ENCODE measurements at regions not wholly inside any gene's neighbourhood (a gene's known extent, or its start where the extent isn't known, plus 50 kb on each side); places are given as distances from the start of the nearest gene placed in this dataset.

- no peak for TF ChIP-seq CTCF (IDR thresholded peaks at IDR 0.05)
- H3K4me3 ChIP-seq = no peak overlapping the region
- H3K4me1 ChIP-seq = peaks cover 11% of the 10 kb centered on the region
- no peaks in the 10 kb centered on the region for H3K27me3 ChIP-seq (ENCODE audit: low read depth)
- DNase-seq (no peak), ATAC-seq (no peak)
- no peak overlapping the region for H3K27ac ChIP-seq
- intact Hi-C loops (cut with DNase I) = no loop called here
- H3K36me3 ChIP-seq = no peaks in the 10 kb centered on the region
- no peaks in the 10 kb centered on the region for H3K9me3 ChIP-seq
Measured at GRCh38 chr3:72351536-72351935, 496.7 kb downstream of the SHQ1 start.

- TF ChIP-seq CTCF (IDR thresholded peaks at IDR 0.05) = no peak
- Histone ChIP-seq H3K4me1 (peaks cover 17% of the 10 kb centered on the region), H3K4me3 (no peak overlapping the region), H3K27ac (no peak overlapping the region), H3K36me3 (no peaks in the 10 kb centered on the region), H3K27me3 (ENCODE audit: low read depth) (no peaks in the 10 kb centered on the region), H3K9me3 (no peaks in the 10 kb centered on the region)
- intact Hi-C loops (cut with DNase I) = no loop called here
- DNase-seq (no peak), ATAC-seq (no peak)
Measured at GRCh38 chr3:72350761-72351505, 497.3 kb downstream of the SHQ1 start.

GRCh38 chr3:72348357-72348756, 499.9 kb downstream of the SHQ1 start:
- TF ChIP-seq CTCF (IDR thresholded peaks at IDR 0.05) = no peak
- Histone ChIP-seq H3K27ac (no peak overlapping the region), H3K27me3 (ENCODE audit: low read depth) (no peaks in the 10 kb centered on the region), H3K36me3 (no peaks in the 10 kb centered on the region), H3K9me3 (no peaks in the 10 kb centered on the region), H3K4me3 (no peak overlapping the region), H3K4me1 (peaks cover 25% of the 10 kb centered on the region)
- ATAC-seq (no peak), DNase-seq (no peak)
- intact Hi-C loops (cut with DNase I) = no loop called here

- H3K9me3 ChIP-seq = no peaks in the 10 kb centered on the region
- H3K4me1 ChIP-seq = peaks cover 25% of the 10 kb centered on the region
- peak; percentile 90 to 94 for ATAC-seq
- TF ChIP-seq CTCF (IDR thresholded peaks at IDR 0.05) = no peak
- no peaks in the 10 kb centered on the region for H3K36me3 ChIP-seq
- intact Hi-C loops (cut with DNase I) = no loop called here
- peak overlapping the region; percentile 12 for H3K4me3 ChIP-seq
- no peaks in the 10 kb centered on the region for H3K27me3 ChIP-seq (ENCODE audit: low read depth)
- peak; percentile 82 for DNase-seq
- H3K27ac ChIP-seq = peak overlapping the region; percentile 18
Measured at GRCh38 chr3:72347819-72348319, 500.4 kb downstream of the SHQ1 start.

- Histone ChIP-seq H3K27me3 (ENCODE audit: low read depth) (no peaks in the 10 kb centered on the region), H3K4me3 (no peak overlapping the region), H3K4me1 (peaks cover 25% of the 10 kb centered on the region), H3K9me3 (no peaks in the 10 kb centered on the region), H3K27ac (peak overlapping the region; percentile 6), H3K36me3 (no peaks in the 10 kb centered on the region)
- ATAC-seq (no peak), DNase-seq (no peak)
- no peak for TF ChIP-seq CTCF (IDR thresholded peaks at IDR 0.05)
- intact Hi-C loops (cut with DNase I) = no loop called here
Measured at GRCh38 chr3:72346526-72346926, 501.7 kb downstream of the SHQ1 start.
